ENCODE measurements at regions not wholly inside any gene's neighbourhood (a gene's known extent, or its start where the extent isn't known, plus 50 kb on each side); places are given as distances from the start of the nearest gene placed in this dataset.

- TF ChIP-seq GATA2 (IDR thresholded peaks at IDR 0.05; ENCODE audit: low read depth, low read length) (no peak), GATA3 (IDR thresholded peaks at IDR 0.05; ENCODE audit: low read depth, low read length) (no peak)
Observed at GRCh38 chr12:78441737-78442453, 422.7 kb upstream of the SYT1 start.
